ENCODE measurements at regions not wholly inside any gene's neighbourhood (a gene's known extent, or its start where the extent isn't known, plus 50 kb on each side); places are given as distances from the start of the nearest gene placed in this dataset.
A peak's percentile ranks its signal among the peaks of the same experiment; 100 is the strongest.

- intact Hi-C loops (cut with DNase I) = no loop called here
- no peak overlapping the region for H3K27ac ChIP-seq
- DNase-seq = no peak
Observed at GRCh38 chr2:128547667-128548066, 229.0 kb upstream of the HS6ST1 start.

GRCh38 chr2:128548461-128548891, 229.8 kb upstream of the HS6ST1 start:
- TF ChIP-seq CTCF (IDR thresholded peaks at IDR 0.05) (no peak), POLR2A (IDR thresholded peaks at IDR 0.05) (no peak)
- intact Hi-C loops (cut with DNase I) = no loop called here
- Histone ChIP-seq H3K9me3 (no peaks in the 10 kb centered on the region), H3K4me3 (no peak overlapping the region), H3K4me1 (no peaks in the 10 kb centered on the region), H3K36me3 (replicated peaks in 1 of 2; ENCODE audit: insufficient read depth in 1 of 2, low read depth in 2 of 2) (no peaks in the 10 kb centered on the region), H3K27ac (no peak overlapping the region), H3K27me3 (no peaks in the 10 kb centered on the region)
- ATAC-seq (no peak), DNase-seq (no peak)
- 96 to 97% methylated on average over 8 to 9 of the region's 9 CpGs for WGBS, 2 donors

More at GRCh38 chr2:128547667-128548066, 229.0 kb upstream of the HS6ST1 start:
- Histone ChIP-seq H3K9me3 (no peaks in the 10 kb centered on the region), H3K27me3 (no peaks in the 10 kb centered on the region), H3K4me3 (no peak overlapping the region), H3K36me3 (replicated peaks in 1 of 2; ENCODE audit: insufficient read depth in 1 of 2, low read depth in 2 of 2) (no peaks in the 10 kb centered on the region), H3K4me1 (no peaks in the 10 kb centered on the region)
- 70 to 77% methylated on average over 3 of the region's 3 CpGs for WGBS, 2 donors
- no peak for ATAC-seq
- no peak for TF ChIP-seq POLR2A (IDR thresholded peaks at IDR 0.05)
- no peak for TF ChIP-seq CTCF (IDR thresholded peaks at IDR 0.05)

GRCh38 chr2:128549094-128549493, 230.4 kb upstream of the HS6ST1 start:
- intact Hi-C loops (cut with DNase I) = no loop called here
- DNase-seq = no peak
- no peak overlapping the region for H3K4me3 ChIP-seq
- H3K27me3 ChIP-seq = no peaks in the 10 kb centered on the region
- no peaks in the 10 kb centered on the region for H3K36me3 ChIP-seq (replicated peaks in 1 of 2; ENCODE audit: insufficient read depth in 1 of 2, low read depth in 2 of 2)
- WGBS, 2 donors = 88% methylated on average over 5 of the region's 5 CpGs
- ATAC-seq = no peak
- no peaks in the 10 kb centered on the region for H3K4me1 ChIP-seq
- H3K9me3 ChIP-seq = no peaks in the 10 kb centered on the region
- no peak overlapping the region for H3K27ac ChIP-seq
- no peak for TF ChIP-seq CTCF (IDR thresholded peaks at IDR 0.05)
- no peak for TF ChIP-seq POLR2A (IDR thresholded peaks at IDR 0.05)

- WGBS, 2 donors = 81 to 82% methylated on average over 8 to 9 of the region's 11 CpGs
- no peak overlapping the region for H3K4me3 ChIP-seq
- ATAC-seq (no peak), DNase-seq (peak in 1 of 4 donors; percentile 3)
- intact Hi-C loops (cut with DNase I) = no loop called here
- no peaks in the 10 kb centered on the region for H3K36me3 ChIP-seq (replicated peaks in 1 of 2; ENCODE audit: insufficient read depth in 1 of 2, low read depth in 2 of 2)
- no peaks in the 10 kb centered on the region for H3K27me3 ChIP-seq
- no peak for TF ChIP-seq POLR2A (IDR thresholded peaks at IDR 0.05)
- no peak for TF ChIP-seq CTCF (IDR thresholded peaks at IDR 0.05)
- no peak overlapping the region for H3K27ac ChIP-seq
- no peaks in the 10 kb centered on the region for H3K9me3 ChIP-seq
- no peaks in the 10 kb centered on the region for H3K4me1 ChIP-seq
Observed at GRCh38 chr2:128549646-128550260, 231.1 kb upstream of the HS6ST1 start.

GRCh38 chr2:128550389-128550788, 231.7 kb upstream of the HS6ST1 start:
- Histone ChIP-seq H3K27ac (no peak overlapping the region), H3K4me3 (no peak overlapping the region), H3K27me3 (no peaks in the 10 kb centered on the region), H3K9me3 (no peaks in the 10 kb centered on the region), H3K4me1 (no peaks in the 10 kb centered on the region), H3K36me3 (replicated peaks in 1 of 2; ENCODE audit: insufficient read depth in 1 of 2, low read depth in 2 of 2) (no peaks in the 10 kb centered on the region)
- TF ChIP-seq CTCF (IDR thresholded peaks at IDR 0.05) (no peak), POLR2A (IDR thresholded peaks at IDR 0.05) (no peak)
- intact Hi-C loops (cut with DNase I) = no loop called here
- DNase-seq (no peak), ATAC-seq (no peak)
- 74 to 84% methylated on average over 6 of the region's 6 CpGs for WGBS, 2 donors
